HG03378 (cell line): ENCODE measurements at regions not wholly inside any gene's neighbourhood (a gene's known extent, or its start where the extent isn't known, plus 50 kb on each side); places are given as distances from the start of the nearest gene placed in this dataset.
"Not testable (repeated sequence)": the region's sequence is repeated elsewhere in the genome, so short reads cannot be mapped to it uniquely, and the experiment has no call there.

Experiments used
- ATAC-seq: cut with Tn5 transposase; IDR thresholded peaks from one replicate; pipeline ENCODE4 v1.9.1; 2021; ENCODE audit warnings: mild to moderate bottlenecking, moderate library complexity; ENCODE audit not compliant: unreplicated experiment

GRCh38 chr7:142575351-142575750 is 173.9 kb upstream of the PRSS1 start:
- ATAC-seq: not testable (repeated sequence)

GRCh38 chr7:142571581-142571980 is 177.7 kb upstream of the PRSS1 start:
- no peak for ATAC-seq

- ATAC-seq: no peak
Observed at GRCh38 chr7:142569851-142570250, 179.4 kb upstream of the PRSS1 start.

- ATAC-seq: no peak
Observed at GRCh38 chr7:142568435-142569097, 180.7 kb upstream of the PRSS1 start.

GRCh38 chr7:142567201-142568075 is 181.8 kb upstream of the PRSS1 start:
- no peak for ATAC-seq

- ATAC-seq: no peak
Observed at GRCh38 chr7:142566271-142566670, 183.0 kb upstream of the PRSS1 start.

- ATAC-seq: not testable (repeated sequence)
Observed at GRCh38 chr7:142564125-142564524, 185.1 kb upstream of the PRSS1 start.

- no peak for ATAC-seq
Observed at GRCh38 chr7:142563470-142563869, 185.8 kb upstream of the PRSS1 start.

- no peak for ATAC-seq
Observed at GRCh38 chr7:142562688-142563087, 186.6 kb upstream of the PRSS1 start.

GRCh38 chr7:142561396-142561795 is 187.9 kb upstream of the PRSS1 start:
- not testable (repeated sequence) for ATAC-seq

- ATAC-seq: not testable (repeated sequence)
Observed at GRCh38 chr7:142560770-142561169, 188.5 kb upstream of the PRSS1 start.

- no peak for ATAC-seq
Observed at GRCh38 chr7:142560166-142560565, 189.1 kb upstream of the PRSS1 start.

GRCh38 chr7:142557971-142558582 is 191.2 kb upstream of the PRSS1 start:
- peak; percentile 85 for ATAC-seq

GRCh38 chr7:142556740-142557139 is 192.5 kb upstream of the PRSS1 start:
- ATAC-seq: no peak

GRCh38 chr7:142554560-142555532 is 194.4 kb upstream of the PRSS1 start:
- no peak for ATAC-seq

GRCh38 chr7:142553216-142553615 is 196.1 kb upstream of the PRSS1 start:
- ATAC-seq: no peak

- no peak for ATAC-seq
Observed at GRCh38 chr7:142548978-142549377, 200.3 kb upstream of the PRSS1 start.

- no peak for ATAC-seq
Observed at GRCh38 chr7:142546452-142546851, 202.8 kb upstream of the PRSS1 start.

GRCh38 chr7:142542942-142543341 is 206.3 kb upstream of the PRSS1 start:
- no peak for ATAC-seq

- no peak for ATAC-seq
Observed at GRCh38 chr7:142542105-142542504, 207.2 kb upstream of the PRSS1 start.

GRCh38 chr7:142540371-142540770 is 208.9 kb upstream of the PRSS1 start:
- ATAC-seq: no peak
